Gastrocnemius medialis (tissue), 4 donors: ENCODE measurements at regions not wholly inside any gene's neighbourhood (a gene's known extent, or its start where the extent isn't known, plus 50 kb on each side); places are given as distances from the start of the nearest gene placed in this dataset.
"Not testable (repeated sequence)": the region's sequence is repeated elsewhere in the genome, so short reads cannot be mapped to it uniquely, and the experiment has no call there.

Experiments used
- ATAC-seq, 2 donors: fragments of 150-250 bp; one replicate each; pipeline ENCODE4 v1.9.1; 2016
- DNase-seq, 2 donors: peaks; one replicate each; pipeline ENCODE4 v3.0.0-alpha.2; 2019
- H3K27ac ChIP-seq, 4 donors: fragments of 200-600 bp; sonication (generic); 1 replicate in 1 of 4; 2 replicates in 3 of 4; pipeline ENCODE4 v1.5.1; 2016 to 2018; ENCODE audit warnings: mild to moderate bottlenecking in 2 of 4, moderate library complexity in 1 of 4
- H3K27me3 ChIP-seq, 3 donors: fragments of 200-600 bp; sonication (generic) in 2 of 3; 1 replicate in 1 of 3; 2 replicates in 2 of 3; pipeline versions ENCODE4 v1.5.1 to v1.6.0; 2016 to 2019; ENCODE audit warnings: mild to moderate bottlenecking in 1 of 3, moderate library complexity in 1 of 3
- H3K36me3 ChIP-seq, 2 donors: fragments of 200-600 bp; sonication (generic) in 1 of 2; one replicate each; pipeline ENCODE4 v1.5.1; 2017 to 2018
- H3K4me1 ChIP-seq, 2 donors: fragments of 200-600 bp; sonication (generic) in 1 of 2; one replicate each; pipeline ENCODE4 v1.5.1; 2016 to 2017; ENCODE audit warnings: mild to moderate bottlenecking in 2 of 2
- H3K4me3 ChIP-seq, 4 donors: fragments of 200-600 bp; sonication (generic) in 3 of 4; 1 replicate in 1 of 4; 2 replicates in 3 of 4; pipeline ENCODE4 v1.5.1; 2016 to 2019; ENCODE audit warnings: mild to moderate bottlenecking in 2 of 4
- H3K9me3 ChIP-seq, 3 donors: fragments of 200-600 bp; sonication (generic) in 2 of 3; 1 replicate in 1 of 3; 2 replicates in 2 of 3; pipeline ENCODE4 v1.5.1; 2016 to 2019
- CTCF ChIP-seq, 5 experiments: fragments of 450-650 bp in 3 of 5; fragments of 200-600 bp in 2 of 5; sonication (generic) in 2 of 5; IDR thresholded peaks in 4 of 5; conservative IDR thresholded peaks in 1 of 5; 1 replicate in 4 of 5; 2 replicates in 1 of 5; pipeline ENCODE4 v1.5.1; 2016 to 2019; ENCODE audit warnings: antibody characterized with exemption in 5 of 5, mild to moderate bottlenecking in 3 of 5, moderate library complexity in 3 of 5
- POLR2A ChIP-seq, 2 donors: fragments of 450-650 bp; IDR thresholded peaks; one replicate each; pipeline ENCODE4 v1.6.1; 2017; ENCODE audit warnings: antibody characterized with exemption in 2 of 2, mild to moderate bottlenecking in 2 of 2, moderate library complexity in 2 of 2
- in situ Hi-C, 4 donors: fragments of 200-750 bp; cut with MboI; loops; one replicate each; pipeline versions ENCODE4 v1.15.0 to v1.8.0; 2017; ENCODE audit warnings: low sequenced_read_pairs in 4 of 4
- intact Hi-C: fragments of 100-400 bp; cut with DNase I; formaldehyde crosslinking; loops from one replicate; pipeline ENCODE4 v1.15.1; 2023; ENCODE audit warnings: low total_unique reads

- Histone ChIP-seq H3K9me3 (peaks cover 3 to 11% (median 8%) of the 10 kb centered on the region in 3 donors), H3K4me1 (no peaks in the 10 kb centered on the region), H3K27ac (no peak overlapping the region), H3K27me3 (no peaks in the 10 kb centered on the region), H3K4me3 (no peak overlapping the region), H3K36me3 (no peaks in the 10 kb centered on the region)
- TF ChIP-seq POLR2A (IDR thresholded peaks at IDR 0.05) (no peak), CTCF (IDR thresholded peaks at IDR 0.05 in 4 of 5, conservative IDR thresholded peaks at IDR 0.05 in 1 of 5) (no peak)
- intact Hi-C loops (no loop called here), in situ Hi-C loops (no loop called here)
- no peak for DNase-seq
- no peak for ATAC-seq
Measured at GRCh38 chr6:106808758-106809157, 165.8 kb downstream of the CD24 start.

- ATAC-seq: no peak
- Histone ChIP-seq H3K27ac (no peak overlapping the region), H3K27me3 (no peaks in the 10 kb centered on the region), H3K4me3 (no peak overlapping the region), H3K9me3 (peaks cover 3 to 11% (median 8%) of the 10 kb centered on the region in 3 donors), H3K36me3 (no peaks in the 10 kb centered on the region), H3K4me1 (no peaks in the 10 kb centered on the region)
- intact Hi-C loops (no loop called here), in situ Hi-C loops (no loop called here)
- DNase-seq: no peak
- no peak for TF ChIP-seq CTCF (IDR thresholded peaks at IDR 0.05 in 4 of 5, conservative IDR thresholded peaks at IDR 0.05 in 1 of 5)
- no peak for TF ChIP-seq POLR2A (IDR thresholded peaks at IDR 0.05)
Measured at GRCh38 chr6:106807947-106808611, 166.4 kb downstream of the CD24 start.

- H3K4me3 ChIP-seq, H3K27me3 ChIP-seq, DNase-seq, intact Hi-C loops, ATAC-seq, H3K36me3 ChIP-seq, in situ Hi-C loops, H3K9me3 ChIP-seq, H3K4me1 ChIP-seq, H3K27ac ChIP-seq: not testable (repeated sequence)
Measured at GRCh38 chr6:106806253-106806652, 168.3 kb downstream of the CD24 start.

GRCh38 chr6:106805771-106806170 is 168.8 kb downstream of the CD24 start:
- no peak for ATAC-seq
- Histone ChIP-seq H3K27me3 (no peaks in the 10 kb centered on the region), H3K27ac (no peak overlapping the region), H3K9me3 (peaks cover 3 to 7% (median 3%) of the 10 kb centered on the region in 3 donors), H3K4me1 (no peaks in the 10 kb centered on the region), H3K36me3 (no peaks in the 10 kb centered on the region), H3K4me3 (no peak overlapping the region)
- DNase-seq: no peak
- intact Hi-C loops: no loop called here
- in situ Hi-C loops: no loop called here
- TF ChIP-seq POLR2A (IDR thresholded peaks at IDR 0.05) (no peak), CTCF (IDR thresholded peaks at IDR 0.05 in 4 of 5, conservative IDR thresholded peaks at IDR 0.05 in 1 of 5) (no peak)

- ATAC-seq: no peak
- Histone ChIP-seq H3K4me1 (peaks cover 1 to 3% of the 10 kb centered on the region in 2 donors), H3K9me3 (peaks cover 0 to 3% (median 0%) of the 10 kb centered on the region in 3 donors), H3K27me3 (no peaks in the 10 kb centered on the region), H3K36me3 (no peaks in the 10 kb centered on the region), H3K4me3 (no peak overlapping the region), H3K27ac (no peak overlapping the region)
- no peak for DNase-seq
- intact Hi-C loops (no loop called here), in situ Hi-C loops (no loop called here)
- TF ChIP-seq CTCF (IDR thresholded peaks at IDR 0.05 in 4 of 5, conservative IDR thresholded peaks at IDR 0.05 in 1 of 5) (no peak), POLR2A (IDR thresholded peaks at IDR 0.05) (no peak)
Measured at GRCh38 chr6:106804346-106805335, 169.9 kb downstream of the CD24 start.
